Activated naive CD8-positive, alpha-beta T cell treated with anti-CD3 and anti-CD28 coated beads for 36 hours (primary cell): ENCODE measurements at regions not wholly inside any gene's neighbourhood (a gene's known extent, or its start where the extent isn't known, plus 50 kb on each side); places are given as distances from the start of the nearest gene placed in this dataset.

Experiments
- DNase-seq: peaks from one replicate; pipeline ENCODE4 v3.0.0; 2021
- H3K27ac Mint-ChIP-seq: one replicate; pipeline ENCODE4 v1.8.0; 2022; ENCODE audit warnings: mild to moderate bottlenecking, moderate library complexity, mixed read lengths
- H3K27me3 Mint-ChIP-seq: one replicate; pipeline ENCODE4 v1.8.0; 2022; ENCODE audit warnings: mild to moderate bottlenecking, mixed read lengths
- H3K36me3 Mint-ChIP-seq: one replicate; pipeline ENCODE4 v1.8.0; 2021; ENCODE audit warnings: mild to moderate bottlenecking, mixed read lengths
- H3K4me1 Mint-ChIP-seq: one replicate; pipeline ENCODE4 v1.8.0; 2021; ENCODE audit warnings: mixed read lengths
- H3K4me3 Mint-ChIP-seq: one replicate; pipeline ENCODE4 v1.8.0; 2022; ENCODE audit warnings: mild to moderate bottlenecking, moderate library complexity, mixed read lengths
- H3K9me3 Mint-ChIP-seq: one replicate; pipeline ENCODE4 v1.8.0; 2022; ENCODE audit warnings: mixed read lengths

DNA sequence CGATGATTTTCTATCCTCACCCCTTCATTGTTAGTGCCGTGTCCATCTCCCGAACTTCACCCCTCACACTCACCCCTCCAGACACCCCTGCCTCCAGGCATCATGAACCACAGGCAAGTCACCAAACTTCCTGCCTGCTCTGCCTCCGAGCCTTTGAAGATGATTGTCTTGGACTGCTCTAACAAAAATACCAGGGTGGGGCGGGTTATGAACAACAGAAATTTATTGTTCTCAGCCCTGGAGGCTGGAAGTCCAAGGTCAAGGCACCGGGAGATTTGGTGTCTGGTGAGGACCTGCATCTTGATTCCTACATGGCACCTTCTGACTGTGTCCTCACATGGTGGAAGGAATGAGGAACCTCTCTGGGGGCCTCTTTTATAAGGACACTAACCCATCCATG, 1508.3 kb downstream of the TBC1D22A start:
- H3K36me3 Mint-ChIP-seq: no peaks in the 10 kb centered on the region
- peaks cover 10% of the 10 kb centered on the region for H3K27me3 Mint-ChIP-seq
- no peak overlapping the region for H3K27ac Mint-ChIP-seq
- no peaks in the 10 kb centered on the region for H3K4me1 Mint-ChIP-seq
- no peak overlapping the region for H3K4me3 Mint-ChIP-seq
- no peak for DNase-seq
- no peaks in the 10 kb centered on the region for H3K9me3 Mint-ChIP-seq

DNA sequence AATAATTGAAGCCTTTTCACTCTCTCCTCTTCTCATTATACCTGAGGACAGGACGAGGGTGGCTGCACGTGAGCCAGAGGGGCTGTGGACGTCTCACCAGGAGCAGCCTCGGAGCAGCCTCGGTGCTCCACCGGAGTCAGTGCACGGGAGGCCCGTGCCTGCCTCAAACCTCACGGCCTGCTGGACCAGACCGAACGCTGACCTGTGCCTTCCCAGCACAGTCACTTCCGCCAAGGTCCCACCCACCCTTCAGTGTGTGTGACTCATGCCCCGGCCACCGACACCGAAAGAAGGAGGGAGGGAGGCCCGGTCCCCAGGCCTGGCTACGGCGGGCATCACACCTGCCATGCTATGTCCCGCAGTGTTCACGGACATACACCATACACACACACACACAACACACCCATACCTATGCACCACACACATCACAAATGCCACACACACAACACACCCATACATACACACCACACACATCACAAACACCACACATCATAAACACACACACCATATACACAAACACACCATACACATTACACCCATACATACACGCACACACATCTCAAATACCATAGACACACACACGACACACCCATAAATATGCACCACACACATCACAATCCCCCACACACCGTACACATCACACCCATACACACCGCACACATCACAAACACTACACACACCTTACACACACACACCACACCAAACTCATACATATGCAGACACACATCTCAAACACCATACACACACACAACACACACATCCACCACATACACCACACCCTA, 1506.5 kb downstream of the TBC1D22A start:
- H3K4me3 Mint-ChIP-seq: no peak overlapping the region
- H3K9me3 Mint-ChIP-seq: no peaks in the 10 kb centered on the region
- no peaks in the 10 kb centered on the region for H3K4me1 Mint-ChIP-seq
- H3K27me3 Mint-ChIP-seq: peaks cover 5% of the 10 kb centered on the region
- no peak for DNase-seq
- no peaks in the 10 kb centered on the region for H3K36me3 Mint-ChIP-seq
- H3K27ac Mint-ChIP-seq: no peak overlapping the region

GRCh38 chr22:48268293-48268692, 1505.8 kb downstream of the TBC1D22A start:
- no peaks in the 10 kb centered on the region for H3K4me1 Mint-ChIP-seq

DNA sequence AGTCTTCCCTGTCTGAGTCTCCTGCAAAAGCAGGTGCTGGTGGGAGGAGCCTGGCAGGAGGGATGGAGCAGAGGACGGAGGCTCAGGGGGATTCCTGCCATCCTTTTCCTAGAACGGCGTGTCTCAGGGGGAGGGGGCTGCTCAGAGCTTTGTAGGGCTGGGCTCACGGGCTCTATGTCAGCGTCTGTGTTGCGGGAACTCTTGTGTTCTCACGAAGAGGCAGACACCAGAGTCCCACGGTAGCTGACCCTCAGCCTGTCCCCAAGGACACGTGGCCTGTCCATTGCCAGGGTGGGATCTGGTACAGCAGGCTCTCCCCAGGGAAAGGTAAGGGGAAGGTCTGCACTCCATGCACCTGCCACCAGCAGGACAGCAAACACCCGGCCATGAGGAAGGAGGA, 1505.2 kb downstream of the TBC1D22A start:
- Mint-ChIP-seq H3K36me3 (no peaks in the 10 kb centered on the region), H3K27me3 (peaks cover 5% of the 10 kb centered on the region)

More at GRCh38 chr22:48268293-48268692, 1505.8 kb downstream of the TBC1D22A start:
- peaks cover 5% of the 10 kb centered on the region for H3K27me3 Mint-ChIP-seq
- H3K4me3 Mint-ChIP-seq: no peak overlapping the region
- no peak for DNase-seq
- no peaks in the 10 kb centered on the region for H3K9me3 Mint-ChIP-seq
- H3K36me3 Mint-ChIP-seq: no peaks in the 10 kb centered on the region
- H3K27ac Mint-ChIP-seq: no peak overlapping the region

DNA sequence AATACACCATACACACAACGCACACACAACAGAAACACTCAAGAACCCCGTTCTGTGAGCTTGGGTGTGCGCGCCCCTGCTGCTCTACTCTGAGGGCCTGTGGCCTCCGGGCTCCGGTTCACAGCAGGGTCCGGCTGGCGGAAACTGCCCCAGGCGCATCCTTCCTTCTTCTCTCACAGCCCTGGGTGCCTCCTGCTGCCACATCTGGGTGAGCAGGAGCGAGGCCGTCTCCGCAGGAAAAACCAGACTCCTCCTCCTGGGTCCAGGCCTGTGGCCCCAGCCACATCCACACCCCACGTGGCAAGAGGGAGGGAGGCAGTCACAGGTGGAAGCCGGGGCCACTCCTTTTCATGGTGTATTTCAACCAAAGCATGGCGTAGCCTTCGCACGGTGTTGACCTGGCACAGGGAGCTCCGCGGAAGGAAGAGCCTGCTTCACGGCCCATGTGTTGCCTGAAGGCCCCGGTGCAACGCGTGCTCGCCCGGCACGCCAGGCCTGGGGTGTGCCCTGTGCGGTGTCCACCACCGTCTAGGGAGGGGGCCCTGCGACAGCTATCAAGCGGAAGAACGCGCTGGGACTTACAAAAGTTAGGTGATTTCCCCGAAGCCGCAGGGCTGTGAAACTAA, 1502.7 kb downstream of the TBC1D22A start:
- no peaks in the 10 kb centered on the region for H3K9me3 Mint-ChIP-seq
- no peaks in the 10 kb centered on the region for H3K4me1 Mint-ChIP-seq
- no peaks in the 10 kb centered on the region for H3K36me3 Mint-ChIP-seq
- H3K4me3 Mint-ChIP-seq: no peak overlapping the region
- H3K27ac Mint-ChIP-seq: no peak overlapping the region
- H3K27me3 Mint-ChIP-seq: peaks cover 5% of the 10 kb centered on the region
- DNase-seq: no peak

More for the DNA sequence above, 1505.2 kb downstream of the TBC1D22A start:
- no peak for DNase-seq
- Mint-ChIP-seq H3K9me3 (no peaks in the 10 kb centered on the region), H3K4me1 (no peaks in the 10 kb centered on the region), H3K27ac (no peak overlapping the region), H3K4me3 (no peak overlapping the region)

DNA sequence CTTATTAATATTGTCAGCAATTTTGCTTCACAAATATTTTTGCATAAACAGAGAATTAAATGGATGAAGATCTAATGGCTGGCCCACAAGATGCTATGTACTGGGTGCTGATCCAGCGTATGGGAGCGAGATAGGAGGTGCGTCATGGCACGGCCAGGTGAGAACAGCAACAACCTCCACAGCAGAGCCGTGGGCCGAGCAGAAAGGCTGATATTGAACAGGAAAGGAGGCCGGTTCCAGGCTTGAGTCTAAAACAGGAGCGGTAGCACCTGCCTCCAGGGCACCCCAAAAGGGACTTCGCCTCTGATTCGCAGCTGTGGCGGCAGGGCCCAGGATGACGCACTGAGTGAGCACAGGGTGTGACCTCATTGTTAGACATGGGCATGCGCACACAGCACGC, 1502.1 kb downstream of the TBC1D22A start:
- H3K4me1 Mint-ChIP-seq: no peaks in the 10 kb centered on the region
- no peak overlapping the region for H3K4me3 Mint-ChIP-seq
- peaks cover 5% of the 10 kb centered on the region for H3K27me3 Mint-ChIP-seq
- no peak overlapping the region for H3K27ac Mint-ChIP-seq
- H3K36me3 Mint-ChIP-seq: no peaks in the 10 kb centered on the region
- no peak for DNase-seq
- no peaks in the 10 kb centered on the region for H3K9me3 Mint-ChIP-seq

DNA sequence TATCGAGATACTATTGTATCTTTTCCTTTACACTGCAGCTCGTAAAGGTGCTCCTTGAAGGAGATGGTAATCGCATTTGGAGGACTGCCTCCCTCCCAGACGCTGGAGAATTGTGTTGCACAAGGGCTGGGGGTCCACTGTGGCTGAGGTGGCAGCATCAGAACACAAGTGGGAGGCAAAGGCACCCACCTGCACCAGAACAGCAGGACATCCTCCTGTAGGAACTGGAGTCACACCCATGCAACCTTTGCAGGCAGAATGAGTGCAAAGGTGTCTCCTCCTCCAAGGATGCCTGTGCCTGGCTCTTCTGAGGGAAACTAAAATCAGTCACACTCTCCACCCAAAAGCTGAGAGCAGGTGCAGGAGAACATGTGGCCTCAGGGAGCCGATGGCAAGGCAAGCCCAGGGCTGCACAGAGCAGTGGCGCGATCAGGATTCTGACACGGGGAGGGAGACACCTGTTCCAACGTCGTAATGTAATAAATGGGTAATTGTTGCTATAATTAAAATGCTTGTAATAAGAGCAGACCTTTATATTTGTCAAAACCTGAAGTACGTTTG, 1501.4 kb downstream of the TBC1D22A start:
- H3K4me3 Mint-ChIP-seq: no peak overlapping the region
- no peaks in the 10 kb centered on the region for H3K27me3 Mint-ChIP-seq
- no peak for DNase-seq
- H3K9me3 Mint-ChIP-seq: no peaks in the 10 kb centered on the region
- no peak overlapping the region for H3K27ac Mint-ChIP-seq
- H3K36me3 Mint-ChIP-seq: no peaks in the 10 kb centered on the region
- H3K4me1 Mint-ChIP-seq: no peaks in the 10 kb centered on the region

GRCh38 chr22:48263431-48263765, 1500.9 kb downstream of the TBC1D22A start:
- Mint-ChIP-seq H3K27ac (no peak overlapping the region), H3K27me3 (no peaks in the 10 kb centered on the region)
- DNase-seq: no peak

GRCh38 chr22:48262596-48263430, 1500.4 kb downstream of the TBC1D22A start:
- Mint-ChIP-seq H3K36me3 (no peaks in the 10 kb centered on the region), H3K4me3 (no peak overlapping the region), H3K27me3 (no peaks in the 10 kb centered on the region), H3K4me1 (no peaks in the 10 kb centered on the region), H3K27ac (no peak overlapping the region), H3K9me3 (no peaks in the 10 kb centered on the region)
- no peak for DNase-seq

More at GRCh38 chr22:48263431-48263765, 1500.9 kb downstream of the TBC1D22A start:
- Mint-ChIP-seq H3K4me1 (no peaks in the 10 kb centered on the region), H3K4me3 (no peak overlapping the region), H3K36me3 (no peaks in the 10 kb centered on the region), H3K9me3 (no peaks in the 10 kb centered on the region)

DNA sequence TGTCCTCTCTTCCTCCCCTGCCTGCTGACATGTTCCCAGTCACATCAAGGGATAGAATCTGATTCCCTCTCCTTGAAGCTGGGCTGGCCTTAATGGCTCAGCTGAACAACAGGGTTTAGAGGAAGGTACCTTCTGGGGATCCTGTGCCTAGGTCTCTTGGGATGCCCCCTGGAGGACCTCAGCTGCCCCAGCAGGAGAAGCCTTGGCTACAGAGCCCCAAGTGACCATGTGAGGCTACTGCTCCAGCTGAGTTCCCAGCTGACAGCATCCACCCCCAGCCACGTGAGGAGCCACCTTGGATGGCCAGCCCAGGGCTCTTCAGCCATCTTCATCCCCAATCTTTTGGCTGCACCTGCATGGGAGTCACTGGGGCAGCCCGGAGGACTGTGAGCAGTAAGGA, 1499.3 kb downstream of the TBC1D22A start:
- no peaks in the 10 kb centered on the region for H3K9me3 Mint-ChIP-seq
- no peak for DNase-seq
- H3K27me3 Mint-ChIP-seq: no peaks in the 10 kb centered on the region
- no peaks in the 10 kb centered on the region for H3K4me1 Mint-ChIP-seq
- no peak overlapping the region for H3K27ac Mint-ChIP-seq
- no peaks in the 10 kb centered on the region for H3K36me3 Mint-ChIP-seq
- H3K4me3 Mint-ChIP-seq: no peak overlapping the region

DNA sequence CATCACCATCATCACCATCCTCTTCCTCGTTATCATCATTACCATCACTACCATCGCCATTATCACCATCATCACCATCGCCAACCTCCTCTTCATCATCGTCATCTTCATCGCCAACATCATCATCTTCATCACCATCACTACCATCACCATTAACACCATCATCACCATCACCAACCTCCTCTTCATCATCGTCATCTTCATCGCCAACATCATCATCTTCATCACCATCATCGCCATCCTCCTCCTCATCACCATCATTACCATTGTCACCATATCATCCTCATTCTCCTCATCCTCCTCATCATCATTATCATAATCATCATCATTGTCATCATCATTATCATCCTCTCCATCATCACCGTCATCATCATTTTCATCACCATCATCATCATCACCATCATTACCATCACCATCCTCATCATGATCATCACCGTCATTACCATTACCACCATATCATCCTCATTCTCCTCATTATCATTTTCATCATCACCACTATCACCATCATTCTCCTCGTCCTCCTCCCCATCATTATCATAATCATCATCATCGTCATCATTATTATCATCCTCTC, 1498.7 kb downstream of the TBC1D22A start:
- Mint-ChIP-seq H3K27ac (no peak overlapping the region), H3K4me1 (no peaks in the 10 kb centered on the region), H3K9me3 (no peaks in the 10 kb centered on the region), H3K27me3 (no peaks in the 10 kb centered on the region), H3K4me3 (no peak overlapping the region), H3K36me3 (no peaks in the 10 kb centered on the region)
- no peak for DNase-seq

- DNase-seq: no peak
- Mint-ChIP-seq H3K4me1 (no peaks in the 10 kb centered on the region), H3K36me3 (no peaks in the 10 kb centered on the region), H3K9me3 (no peaks in the 10 kb centered on the region), H3K27ac (no peak overlapping the region), H3K4me3 (no peak overlapping the region), H3K27me3 (no peaks in the 10 kb centered on the region)
Measured at GRCh38 chr22:48259991-48260670, 1497.7 kb downstream of the TBC1D22A start.

DNA sequence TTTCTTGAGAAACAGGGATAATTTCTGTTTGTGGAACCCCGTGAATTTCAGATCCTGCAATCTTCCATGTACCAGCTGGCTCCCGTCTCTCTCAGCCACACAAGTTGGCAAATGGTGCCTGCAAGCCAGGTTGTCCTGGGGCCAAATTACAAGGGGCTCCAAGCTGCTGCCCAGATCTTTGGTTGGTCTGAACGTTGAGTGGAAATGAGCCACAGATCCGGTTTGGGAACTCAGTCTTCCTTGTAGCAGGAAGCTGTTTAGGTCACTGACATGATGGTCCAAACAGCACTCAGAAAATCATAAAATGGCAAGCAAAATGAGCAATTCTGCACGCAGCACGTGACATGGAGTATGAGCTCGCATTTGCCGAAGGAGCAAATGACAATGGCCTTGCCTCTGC, 1496.4 kb downstream of the TBC1D22A start:
- H3K9me3 Mint-ChIP-seq: no peaks in the 10 kb centered on the region
- no peak overlapping the region for H3K4me3 Mint-ChIP-seq
- no peak overlapping the region for H3K27ac Mint-ChIP-seq
- no peak for DNase-seq
- no peaks in the 10 kb centered on the region for H3K36me3 Mint-ChIP-seq
- no peaks in the 10 kb centered on the region for H3K4me1 Mint-ChIP-seq
- H3K27me3 Mint-ChIP-seq: peaks cover 5% of the 10 kb centered on the region

DNA sequence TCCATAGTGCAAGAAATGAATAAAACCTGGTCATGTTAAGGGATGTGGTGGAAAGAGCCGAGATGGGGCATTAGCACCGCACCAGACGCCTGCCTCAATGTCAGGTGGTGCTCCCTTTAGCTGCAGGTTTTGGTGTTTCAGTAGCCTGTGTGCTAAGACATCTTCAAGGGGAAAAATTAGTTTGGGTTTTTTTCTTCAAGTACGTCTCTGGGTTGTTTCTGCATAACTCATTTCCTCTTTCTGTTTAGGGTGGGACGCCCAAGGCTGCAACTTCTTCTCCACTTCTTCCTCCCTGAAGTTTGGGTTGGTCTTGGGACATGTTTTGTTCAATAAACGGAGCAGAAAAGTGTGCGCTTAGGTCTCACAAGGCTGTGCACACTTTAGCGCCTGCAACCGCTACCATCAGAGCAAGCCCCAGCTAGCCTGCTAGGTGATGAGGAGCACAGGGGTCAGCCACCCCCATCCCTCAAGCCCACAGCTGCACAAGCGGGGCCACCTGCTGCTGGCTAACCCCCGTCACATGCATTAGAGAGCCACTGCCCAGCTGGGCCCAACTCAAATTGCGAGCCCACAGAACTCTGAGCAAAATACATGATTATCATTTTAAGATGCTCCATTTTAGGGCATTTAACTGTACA, 1495.7 kb downstream of the TBC1D22A start:
- Mint-ChIP-seq H3K36me3 (no peaks in the 10 kb centered on the region), H3K4me1 (no peaks in the 10 kb centered on the region), H3K27me3 (peaks cover 11% of the 10 kb centered on the region), H3K4me3 (no peak overlapping the region), H3K27ac (no peak overlapping the region), H3K9me3 (no peaks in the 10 kb centered on the region)
- no peak for DNase-seq
